NOMO-1 (cell line): ENCODE measurements at regions not wholly inside any gene's neighbourhood (a gene's known extent, or its start where the extent isn't known, plus 50 kb on each side); places are given as distances from the start of the nearest gene placed in this dataset.
"Not testable (repeated sequence)": the region's sequence is repeated elsewhere in the genome, so short reads cannot be mapped to it uniquely, and the experiment has no call there.

Experiments
- DNase-seq, 2 experiments: peaks; one replicate each; lab custom pipeline; 2025; ENCODE audit not compliant: unreplicated experiment in 2 of 2; lab: John Stamatoyannopoulos, UW

DNA sequence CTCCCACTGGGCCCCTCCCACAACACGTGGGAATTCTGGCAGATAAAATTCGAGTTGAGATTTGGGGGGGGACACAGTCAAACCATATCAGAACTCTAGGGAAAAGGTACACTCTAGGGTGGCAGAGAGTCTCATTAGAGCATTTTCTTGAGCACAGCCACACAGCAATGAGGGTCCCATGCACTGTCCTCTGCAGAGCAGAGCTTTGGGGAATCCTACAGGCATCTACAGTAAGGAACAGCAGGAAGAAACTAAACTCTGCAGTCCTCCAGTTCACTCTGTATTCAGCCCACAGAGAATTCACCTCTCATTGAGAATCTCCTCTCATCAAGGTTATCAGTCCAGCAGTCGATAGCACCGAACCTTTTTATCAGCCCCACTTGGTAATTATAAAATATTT is 438.6 kb upstream of the NOX3 start:
- DNase-seq = no peak

- DNase-seq = no peak
Observed at GRCh38 chr6:155890409-155890808, 434.8 kb upstream of the NOX3 start.

DNA sequence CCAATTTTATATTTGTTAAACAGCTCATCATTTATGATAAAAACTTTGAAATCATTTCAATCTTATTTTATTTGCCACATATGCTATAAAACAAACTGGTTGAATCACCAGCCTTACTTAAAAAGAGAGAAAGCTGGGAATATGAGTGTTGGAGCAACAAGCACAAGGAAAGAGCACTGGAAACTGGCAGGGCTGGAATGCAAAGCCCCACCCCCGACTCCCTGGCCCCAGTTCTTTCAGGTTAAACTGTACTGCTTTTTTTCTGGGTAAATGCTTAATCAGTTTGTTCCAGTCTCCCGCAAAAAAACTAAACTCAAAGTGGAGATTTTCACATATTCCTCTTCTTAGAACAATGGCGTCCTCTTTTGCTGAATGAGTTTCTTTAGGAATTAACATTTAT is 433.8 kb upstream of the NOX3 start:
- no peak for DNase-seq

DNA sequence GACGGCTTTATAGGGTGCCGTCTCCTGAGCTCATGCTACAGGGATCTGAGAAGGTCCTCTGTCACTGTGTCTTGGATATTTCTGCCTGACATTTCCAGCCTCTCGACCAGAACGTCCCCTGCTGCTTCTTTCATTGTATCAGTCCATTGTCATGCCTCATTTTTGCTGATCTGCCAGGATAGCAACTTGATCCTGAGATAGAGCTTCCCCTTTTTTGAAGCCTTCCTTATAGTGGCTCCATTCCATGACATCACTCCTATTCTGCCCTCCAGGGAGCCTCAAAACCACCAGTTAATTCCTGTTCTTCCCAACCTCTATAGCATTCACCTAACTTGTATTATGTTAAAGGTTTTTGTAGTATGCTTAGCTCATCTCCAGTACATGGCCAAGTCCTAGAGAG is 431.8 kb upstream of the NOX3 start:
- no peak for DNase-seq

GRCh38 chr6:155883741-155884140 is 428.1 kb upstream of the NOX3 start:
- no peak for DNase-seq

GRCh38 chr6:155883334-155883731 is 427.7 kb upstream of the NOX3 start:
- no peak for DNase-seq

DNA sequence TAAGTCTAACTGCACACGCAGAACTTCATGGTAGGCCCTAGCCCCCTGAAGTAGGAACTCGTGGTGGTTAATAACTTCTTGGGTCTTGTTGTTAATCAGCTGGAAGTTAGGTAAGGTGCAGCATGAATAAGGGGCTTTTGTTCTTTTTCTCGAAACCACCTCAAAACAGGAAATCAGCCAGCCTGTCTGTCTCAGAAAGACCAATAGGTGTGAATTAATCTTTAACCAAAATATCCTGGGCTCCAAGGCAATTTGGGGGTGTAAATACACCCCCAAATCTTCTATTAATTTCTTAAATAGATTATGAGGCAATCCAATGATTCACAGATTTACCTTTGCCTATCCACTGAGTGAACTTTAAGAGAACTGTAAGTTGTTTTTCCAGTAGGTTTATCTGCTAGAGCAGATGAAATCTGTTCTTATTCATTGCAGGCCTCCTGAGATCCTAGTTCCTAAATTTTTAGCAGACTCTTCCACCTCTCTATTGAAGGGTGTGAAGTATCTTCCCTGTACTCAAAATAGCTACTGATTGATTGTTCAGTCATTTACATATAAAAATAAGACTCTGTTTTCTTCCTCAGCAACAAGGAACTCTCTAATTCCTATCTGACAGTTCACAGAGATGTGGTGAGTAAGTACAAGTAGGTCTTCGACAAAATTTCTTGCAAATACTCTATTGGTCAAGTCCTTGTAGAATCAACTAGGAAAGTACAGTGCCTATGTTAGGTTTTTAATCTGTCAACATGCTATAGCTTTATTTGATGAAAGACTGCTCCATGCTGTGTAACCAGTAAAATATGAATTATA is 427.1 kb upstream of the NOX3 start:
- DNase-seq = no peak

GRCh38 chr6:155881826-155882526 is 426.3 kb upstream of the NOX3 start:
- DNase-seq = no peak

DNA sequence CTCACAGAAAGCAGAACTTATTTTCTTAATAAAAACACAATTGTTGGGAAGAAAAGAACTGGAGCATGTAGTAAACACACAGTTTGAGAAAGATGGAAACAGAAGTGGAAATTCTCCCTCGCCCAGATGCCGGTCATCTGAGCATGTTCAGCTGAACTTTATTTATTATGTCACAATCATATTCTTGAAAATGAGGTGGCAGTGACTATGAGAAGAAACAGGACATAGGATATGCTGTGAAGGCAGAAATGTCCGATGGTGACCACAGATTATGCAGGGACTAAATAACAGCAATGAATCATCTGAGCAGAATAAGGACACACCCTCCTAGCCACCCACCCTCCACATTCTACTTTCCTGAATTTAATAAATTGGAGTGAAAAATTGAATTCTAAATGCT is 425.3 kb upstream of the NOX3 start:
- no peak for DNase-seq

DNA sequence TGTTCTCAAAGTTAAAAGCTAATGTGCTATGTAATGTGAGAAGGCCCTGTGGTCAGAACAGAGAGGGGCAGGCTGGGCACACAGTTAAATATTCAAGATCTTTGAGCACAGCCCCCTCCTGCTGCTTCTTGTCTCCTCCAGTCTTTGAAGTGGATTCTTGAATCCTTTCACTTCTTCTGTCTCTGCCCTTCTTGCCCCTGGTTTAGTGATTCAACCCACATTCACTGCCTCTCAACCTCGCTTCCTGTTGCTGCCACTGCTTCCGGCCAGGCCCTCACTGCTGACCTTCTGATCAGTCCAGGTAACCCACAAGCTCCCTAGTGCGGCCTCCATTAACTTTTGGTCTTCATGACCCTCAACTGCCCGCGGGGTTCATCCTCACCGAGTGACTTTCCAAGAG is 417.3 kb upstream of the NOX3 start:
- DNase-seq = no peak

DNA sequence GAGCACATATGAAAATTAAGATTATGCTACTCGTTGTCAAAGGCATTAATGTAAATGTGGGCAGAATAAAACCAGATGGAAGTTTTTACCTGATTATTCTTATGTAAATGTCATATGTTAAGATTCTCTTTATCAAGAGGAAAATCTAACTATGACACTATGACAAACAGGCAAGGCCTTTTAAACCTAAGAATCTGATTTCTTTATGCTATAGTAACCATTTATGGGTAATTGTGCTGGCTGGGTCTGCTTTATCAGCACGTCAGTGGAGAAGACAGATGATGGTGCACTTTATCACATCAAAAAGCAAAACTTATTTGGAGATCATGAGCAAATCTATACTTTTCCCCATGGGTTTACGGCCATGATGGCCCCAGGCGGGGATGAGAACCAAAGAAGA is 412.0 kb upstream of the NOX3 start:
- DNase-seq = no peak

GRCh38 chr6:155866676-155867390 is 411.2 kb upstream of the NOX3 start:
- DNase-seq = not testable (repeated sequence)

DNA sequence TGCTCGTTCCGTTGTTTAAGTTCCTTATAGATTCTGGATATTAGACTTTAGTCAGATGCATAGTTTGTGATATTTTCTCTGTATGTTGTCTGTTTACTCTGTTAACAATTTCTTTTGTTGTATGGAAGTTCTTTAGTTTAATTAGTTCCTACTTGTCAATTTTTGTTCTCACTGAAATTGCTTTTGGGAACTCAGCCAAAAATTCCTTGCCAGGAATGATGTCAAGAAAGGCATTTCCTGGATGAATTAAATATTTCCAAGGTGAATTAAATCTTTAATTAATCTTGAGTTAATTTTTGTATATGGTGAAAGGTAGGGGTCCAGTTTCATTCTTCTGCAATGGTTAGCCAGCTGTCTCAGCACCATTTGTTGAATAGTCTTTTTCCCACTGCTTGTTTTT is 406.2 kb upstream of the NOX3 start:
- no peak for DNase-seq

- DNase-seq = not testable (repeated sequence)
Observed at GRCh38 chr6:155858906-155859305, 403.3 kb upstream of the NOX3 start.

DNA sequence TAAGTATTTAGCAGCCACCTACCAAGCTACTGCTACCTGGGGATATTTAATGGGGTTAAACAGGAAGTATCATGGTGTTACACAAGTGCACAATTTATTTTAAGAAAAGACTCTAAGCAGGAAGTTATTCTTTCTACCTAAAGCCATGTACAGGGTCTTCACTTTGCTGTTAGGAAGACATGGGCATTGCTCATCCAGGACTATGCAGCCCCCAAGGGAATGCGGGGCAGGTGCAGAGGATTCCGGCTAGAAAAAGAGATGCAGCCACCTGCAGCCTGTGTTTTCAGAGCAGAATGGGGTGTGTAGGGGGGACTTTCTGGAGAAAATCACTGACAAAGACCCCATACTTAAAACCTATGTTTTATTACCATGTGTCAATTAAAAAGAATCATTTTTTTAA is 399.1 kb upstream of the NOX3 start:
- DNase-seq = no peak

DNA sequence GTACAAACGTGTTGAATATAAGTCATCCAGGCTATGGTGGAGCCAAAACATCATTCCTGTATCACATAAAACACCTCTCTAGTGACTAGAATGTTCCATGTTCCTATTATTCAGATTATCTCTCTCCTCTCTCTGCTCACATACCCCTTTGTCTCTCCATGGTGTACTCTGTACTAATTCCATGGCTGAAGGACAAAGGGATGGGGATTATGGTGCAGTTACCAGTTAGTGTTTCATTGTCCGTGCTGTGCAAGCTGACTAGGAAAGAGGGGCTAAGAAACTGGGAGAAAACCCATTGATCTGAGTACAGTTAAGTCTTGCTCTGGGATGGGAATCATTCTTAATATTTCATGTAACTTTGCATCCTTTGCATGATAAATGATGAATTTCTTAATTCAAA is 397.4 kb upstream of the NOX3 start:
- no peak for DNase-seq

DNA sequence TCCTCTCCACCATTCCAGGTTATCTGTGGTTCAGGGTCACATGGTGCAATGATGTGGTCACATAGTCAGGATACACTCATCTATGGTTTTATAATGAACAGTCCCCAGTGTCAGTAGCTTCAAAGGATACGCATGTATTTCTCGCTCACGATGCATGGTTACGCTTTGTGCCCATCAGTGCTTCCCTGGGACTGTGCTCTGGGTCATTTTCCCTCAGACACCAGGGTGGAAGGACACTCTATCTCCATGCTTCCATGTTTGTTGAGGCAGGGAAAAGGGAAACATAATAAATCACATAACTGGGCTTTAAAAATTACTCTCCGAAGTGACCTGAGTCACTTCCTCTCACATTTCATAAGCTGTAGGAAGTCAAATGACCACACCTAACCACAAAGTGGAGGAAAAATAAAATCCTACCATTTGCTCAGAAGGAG is 394.8 kb upstream of the NOX3 start:
- no peak for DNase-seq

GRCh38 chr6:155847711-155848110 is 392.1 kb upstream of the NOX3 start:
- no peak for DNase-seq

- no peak for DNase-seq
Observed at GRCh38 chr6:155837474-155837873, 381.8 kb upstream of the NOX3 start.

- no peak for DNase-seq
Observed at GRCh38 chr6:155832596-155832995, 377.0 kb upstream of the NOX3 start.

GRCh38 chr6:155830531-155830930 is 374.9 kb upstream of the NOX3 start:
- no peak for DNase-seq

DNA sequence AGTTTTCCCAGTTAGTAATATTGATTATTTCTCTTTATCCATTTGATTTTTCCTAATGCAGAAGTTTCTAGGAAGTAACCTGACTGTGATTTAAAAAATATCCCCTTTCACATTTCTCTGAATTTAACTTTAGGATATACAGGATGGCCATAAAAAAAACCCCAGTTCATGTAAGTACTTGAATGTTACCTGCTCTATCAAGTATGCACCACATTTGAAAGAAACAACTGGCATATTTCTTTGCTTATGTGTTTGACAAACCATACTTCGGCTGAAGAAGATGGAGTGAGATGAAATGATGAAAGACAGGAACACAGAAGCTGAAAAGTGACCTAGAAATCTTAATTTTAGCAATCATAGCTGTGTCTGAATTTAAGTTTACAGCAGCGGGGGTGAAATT is 374.0 kb upstream of the NOX3 start:
- DNase-seq = no peak
